ENCODE measurements at regions not wholly inside any gene's neighbourhood (a gene's known extent, or its start where the extent isn't known, plus 50 kb on each side); places are given as distances from the start of the nearest gene placed in this dataset.
"Not testable (repeated sequence)": the region's sequence is repeated elsewhere in the genome, so short reads cannot be mapped to it uniquely, and the experiment has no call there.

DNA sequence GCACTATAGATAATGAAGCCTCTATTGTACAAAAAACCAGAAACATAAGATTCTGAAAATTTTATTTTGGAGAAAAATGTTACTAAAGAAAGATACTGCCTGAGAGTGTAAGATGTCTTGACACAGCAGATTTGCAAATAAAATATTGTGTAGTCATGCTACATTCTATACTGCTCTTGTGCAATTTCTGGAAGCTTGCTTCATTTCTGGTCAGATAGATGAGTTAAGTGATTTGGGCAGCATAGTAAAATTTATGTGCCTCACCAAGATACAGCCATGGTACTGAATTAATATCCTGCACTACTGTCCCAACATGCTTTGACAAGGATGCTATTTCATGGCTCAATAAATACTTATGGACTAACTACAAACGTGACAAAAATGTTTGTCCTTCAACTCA, 55.1 kb upstream of the STARD13 start:
- DNase-seq (ENCODE audit: low read depth) = no peak

DNA sequence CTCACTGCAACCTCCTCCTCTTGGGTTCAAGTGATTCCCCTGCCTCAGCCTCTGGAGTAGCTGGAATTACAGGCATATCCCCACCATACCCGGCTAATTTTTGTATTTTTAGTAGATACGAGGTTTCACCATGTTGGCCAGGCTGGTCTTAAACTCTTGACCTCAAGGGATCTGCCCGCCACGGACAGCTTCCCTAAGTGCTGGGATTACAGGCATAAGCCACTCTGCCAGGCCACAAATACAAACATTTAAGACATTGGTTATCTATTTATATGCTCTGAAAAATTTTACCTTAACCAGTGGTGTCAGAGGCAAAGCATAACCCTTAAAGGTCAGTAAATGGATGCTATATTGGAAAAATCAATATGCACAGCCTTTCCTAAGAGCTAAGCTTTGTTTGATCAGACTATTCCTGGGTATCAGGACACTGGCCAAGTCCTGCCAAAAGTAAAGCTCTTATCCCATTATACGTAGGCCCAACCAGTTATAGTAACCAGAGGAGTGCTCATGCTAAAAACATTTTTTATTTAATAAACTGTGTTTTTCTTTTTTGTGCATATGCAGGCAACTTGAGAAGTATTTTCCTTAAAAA, 56.4 kb upstream of the STARD13 start:
- no peak for DNase-seq (ENCODE audit: low read depth)

DNA sequence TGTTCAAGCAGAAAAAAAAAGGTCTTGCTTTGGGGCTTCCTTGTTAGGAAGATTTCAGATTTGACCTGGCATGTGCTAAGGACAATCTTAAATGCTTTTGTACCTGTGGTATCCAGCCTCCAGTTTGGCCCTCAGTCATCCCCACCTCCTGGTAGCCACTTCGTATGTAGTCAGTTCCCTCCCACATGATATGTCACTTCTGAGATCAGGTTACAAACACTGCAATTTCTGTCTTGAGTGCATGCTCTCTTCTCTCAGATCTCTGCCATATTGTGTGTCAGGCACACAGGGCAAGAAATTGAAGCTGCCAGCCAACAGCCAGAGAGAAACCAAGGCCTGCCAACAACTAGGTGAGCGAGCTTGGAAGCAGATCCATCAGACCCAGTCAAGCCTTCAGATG, 60.3 kb upstream of the STARD13 start:
- no peak for DNase-seq (ENCODE audit: low read depth)

- no peak for DNase-seq (ENCODE audit: low read depth)
Measured at GRCh38 chr13:33347861-33348260, 62.3 kb upstream of the STARD13 start.

DNA sequence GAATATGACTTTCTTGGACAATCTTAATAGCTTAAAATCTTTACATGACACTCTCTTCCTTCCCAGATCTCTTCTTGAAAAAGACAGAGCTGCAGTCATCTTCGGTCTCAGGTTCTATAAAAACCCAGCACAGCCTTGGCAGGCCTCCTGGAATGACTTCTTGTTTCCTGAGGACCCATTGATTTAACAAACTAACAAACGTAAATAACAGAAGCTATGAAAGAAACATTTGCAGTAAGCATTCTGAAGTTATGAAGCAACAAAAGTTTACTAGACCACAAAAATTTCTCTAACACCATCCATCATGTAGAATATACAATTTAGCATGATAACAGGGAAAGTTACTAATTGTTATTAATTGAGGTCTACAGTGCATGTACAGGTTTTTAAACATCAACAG, 62.8 kb upstream of the STARD13 start:
- DNase-seq (ENCODE audit: low read depth) = no peak

- no peak for DNase-seq (ENCODE audit: low read depth)
Measured at GRCh38 chr13:33349288-33349985, 63.9 kb upstream of the STARD13 start.

DNA sequence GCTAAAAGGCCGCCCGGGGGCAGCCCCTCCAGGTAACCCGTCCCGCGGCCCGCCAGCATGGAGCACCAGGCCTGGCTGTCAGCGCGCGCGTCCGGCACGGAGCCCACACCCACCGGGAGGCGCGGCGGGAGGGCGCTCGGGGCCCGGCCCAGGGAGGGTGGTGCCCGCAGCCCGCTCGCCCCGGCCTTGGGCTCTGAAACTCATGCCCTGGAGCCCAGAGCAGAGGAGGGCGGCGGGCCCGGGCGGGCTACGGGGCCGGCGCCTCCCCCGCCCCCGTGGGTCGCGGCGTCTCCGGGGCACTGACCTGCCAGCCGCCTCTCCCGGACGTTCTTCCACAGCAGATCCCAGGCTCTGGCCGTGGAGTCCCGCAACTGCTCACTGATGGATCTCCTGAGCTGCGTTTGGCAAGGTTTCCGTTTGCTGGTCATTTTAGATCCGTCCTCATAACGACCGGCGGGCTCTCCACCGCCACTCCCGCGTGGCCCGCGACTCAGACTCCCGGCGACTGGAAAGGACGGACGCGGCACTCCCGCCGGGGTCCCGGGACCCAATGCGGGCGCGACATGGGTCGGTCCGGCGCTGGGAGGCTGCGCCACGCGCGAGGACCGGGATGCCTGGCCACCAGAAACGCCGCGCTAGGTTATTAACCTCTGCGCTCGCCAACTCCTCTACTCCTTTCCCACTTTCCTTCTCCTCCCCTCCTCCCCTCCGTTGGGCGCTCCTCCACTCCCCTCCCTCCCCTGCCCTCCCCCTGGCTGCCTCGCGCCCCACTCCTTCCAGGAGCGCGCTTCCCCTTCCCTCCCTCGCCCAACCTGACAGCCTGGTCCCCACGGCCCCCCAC, 64.7 kb upstream of the STARD13 start:
- no peak for DNase-seq (ENCODE audit: low read depth)

GRCh38 chr13:33351319-33351718, 65.8 kb upstream of the STARD13 start:
- no peak for DNase-seq (ENCODE audit: low read depth)

DNA sequence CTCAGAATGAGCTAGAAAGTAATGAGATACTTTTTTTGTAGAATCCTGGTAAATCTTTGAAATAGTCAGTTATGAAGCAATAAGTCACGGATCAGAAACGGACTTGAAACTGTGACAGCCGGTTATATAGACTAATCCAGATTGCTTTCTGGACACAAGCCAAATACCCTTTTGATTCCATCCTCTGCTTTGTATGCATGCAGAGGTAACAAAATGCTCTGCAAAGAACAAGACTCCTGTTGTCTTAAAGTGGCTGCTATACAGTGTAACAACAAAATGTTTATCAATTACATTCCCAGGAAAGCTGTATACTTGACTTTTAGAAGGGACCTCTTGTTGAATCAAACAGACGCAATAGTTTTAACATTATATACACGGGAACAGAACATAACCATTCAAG, 66.5 kb upstream of the STARD13 start:
- DNase-seq (ENCODE audit: low read depth) = no peak

DNA sequence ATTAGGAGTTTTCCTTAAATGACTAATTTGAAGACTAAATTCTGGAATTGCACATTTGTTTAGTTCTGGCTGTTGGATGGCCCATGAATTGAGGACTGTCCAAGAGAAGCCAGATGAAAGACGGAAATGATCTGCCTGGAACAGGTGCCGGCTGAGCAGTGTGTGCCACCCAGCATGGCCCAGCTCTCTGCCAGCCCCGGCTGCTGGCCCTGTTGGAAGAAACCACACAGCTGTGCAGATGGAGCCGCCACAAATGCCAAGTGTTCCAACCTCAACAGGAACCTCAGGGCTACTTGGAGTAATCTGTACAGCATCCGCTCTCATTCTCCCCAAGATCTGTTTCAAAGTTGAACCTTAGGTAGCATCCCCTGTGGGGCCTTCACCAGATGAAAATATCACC, 67.0 kb upstream of the STARD13 start:
- DNase-seq (ENCODE audit: low read depth) = no peak

DNA sequence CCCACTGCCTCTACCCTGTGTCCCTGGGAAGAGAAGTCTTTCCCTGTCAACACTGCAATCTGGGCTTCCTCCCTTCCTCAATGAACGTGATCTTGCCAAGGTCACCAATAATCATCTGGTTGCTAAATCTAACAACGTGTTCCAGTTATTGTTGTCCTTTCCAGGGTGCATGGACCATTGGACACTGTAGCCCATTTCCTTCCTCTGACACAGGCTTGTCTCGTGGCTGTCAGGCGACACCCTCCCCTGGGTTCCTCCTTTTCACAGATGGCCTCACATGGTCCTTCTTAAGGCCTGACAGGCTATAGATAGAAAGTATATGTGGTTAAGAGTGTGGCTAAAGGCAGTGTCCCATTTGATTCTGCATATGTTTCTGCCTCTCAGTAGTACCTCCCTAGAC, 67.7 kb upstream of the STARD13 start:
- DNase-seq (ENCODE audit: low read depth) = no peak

- no peak for DNase-seq (ENCODE audit: low read depth)
Measured at GRCh38 chr13:33353646-33354045, 68.1 kb upstream of the STARD13 start.

DNA sequence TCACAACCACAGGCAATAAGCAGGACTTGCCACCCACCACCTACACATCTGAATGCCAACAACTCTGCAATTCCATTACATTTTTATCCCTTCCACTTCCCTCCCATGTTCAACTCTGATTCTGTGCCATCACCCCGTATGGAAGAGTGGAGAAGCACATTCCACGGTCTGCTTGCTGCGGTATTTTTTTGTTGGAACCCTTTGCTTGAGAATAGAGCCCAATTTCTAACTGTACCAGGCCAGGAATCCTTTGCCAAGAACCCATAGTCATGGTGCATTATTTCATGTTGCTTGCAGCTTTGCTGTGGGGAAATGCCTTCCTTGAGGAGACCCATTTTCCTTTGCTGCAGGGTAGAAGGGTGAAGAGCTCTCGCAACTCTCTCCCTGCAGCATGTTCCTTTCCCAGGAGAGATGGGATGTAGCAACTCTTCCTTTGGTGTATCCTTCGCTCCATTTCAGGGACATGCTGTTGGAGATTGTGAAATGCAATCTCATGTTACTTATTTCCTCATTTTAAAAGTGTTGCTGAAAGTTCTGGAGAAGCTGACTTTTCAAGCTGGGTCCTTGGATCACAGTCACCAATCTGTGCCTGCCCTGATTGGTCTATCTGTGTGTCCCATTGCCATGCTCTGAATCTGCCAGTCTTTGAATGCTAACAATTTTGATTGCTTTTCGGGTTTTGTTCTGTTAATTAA, 69.8 kb upstream of the STARD13 start:
- no peak for DNase-seq (ENCODE audit: low read depth)

DNA sequence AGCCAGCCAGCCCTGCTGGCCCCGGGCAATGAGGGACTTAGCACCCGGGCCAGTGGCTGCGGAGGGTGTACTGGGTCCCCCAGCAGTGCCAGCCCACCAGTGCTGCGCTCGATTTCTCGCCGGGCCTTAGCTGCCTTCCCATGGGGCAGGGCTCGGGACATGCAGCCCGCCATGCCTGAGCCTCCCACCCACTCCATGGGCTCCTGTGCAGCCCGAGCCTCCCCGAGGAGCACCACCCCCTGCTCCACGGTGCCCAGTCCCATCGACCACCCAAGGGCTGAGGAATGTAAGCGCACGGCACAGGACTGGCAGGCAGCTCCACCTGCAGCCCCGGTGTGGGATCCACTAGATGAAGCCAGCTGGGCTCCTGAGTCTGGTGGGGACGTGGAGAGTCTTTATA, 72.5 kb upstream of the STARD13 start:
- DNase-seq (ENCODE audit: low read depth) = not testable (repeated sequence)

DNA sequence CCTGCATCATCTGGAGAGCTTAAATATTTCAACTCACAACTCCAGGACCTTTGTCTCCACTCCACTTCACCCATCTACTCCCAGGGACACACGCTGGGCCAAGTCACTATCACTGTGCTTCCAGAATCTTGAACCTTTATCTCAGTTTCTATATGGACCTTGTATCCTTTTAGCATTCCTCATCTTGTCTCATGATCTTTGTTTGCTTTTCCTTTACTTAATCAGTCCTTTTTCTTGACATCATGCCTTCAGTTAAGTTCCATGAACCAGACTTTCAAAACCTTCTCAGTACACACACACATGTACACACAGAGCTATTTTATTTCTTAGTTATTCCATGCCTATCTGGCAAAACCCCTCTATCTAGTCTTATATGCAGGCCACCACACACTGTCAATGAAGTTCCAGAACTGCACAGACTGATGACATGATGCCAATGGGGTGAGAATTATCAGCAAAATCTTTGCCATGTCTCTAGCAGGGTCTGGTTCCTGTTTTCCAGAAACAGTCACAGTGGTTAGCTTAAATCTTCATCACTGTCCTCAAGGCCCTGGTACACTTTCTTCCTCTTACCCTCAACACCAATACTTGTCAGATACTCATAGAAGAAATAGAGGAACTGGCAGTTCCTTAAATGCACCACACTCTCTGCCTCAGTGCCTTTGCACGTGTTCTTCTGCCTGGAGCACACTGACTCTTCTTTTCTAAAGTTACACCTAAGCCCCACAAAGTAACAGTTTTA, 77.6 kb upstream of the STARD13 start:
- DNase-seq (ENCODE audit: low read depth) = no peak

DNA sequence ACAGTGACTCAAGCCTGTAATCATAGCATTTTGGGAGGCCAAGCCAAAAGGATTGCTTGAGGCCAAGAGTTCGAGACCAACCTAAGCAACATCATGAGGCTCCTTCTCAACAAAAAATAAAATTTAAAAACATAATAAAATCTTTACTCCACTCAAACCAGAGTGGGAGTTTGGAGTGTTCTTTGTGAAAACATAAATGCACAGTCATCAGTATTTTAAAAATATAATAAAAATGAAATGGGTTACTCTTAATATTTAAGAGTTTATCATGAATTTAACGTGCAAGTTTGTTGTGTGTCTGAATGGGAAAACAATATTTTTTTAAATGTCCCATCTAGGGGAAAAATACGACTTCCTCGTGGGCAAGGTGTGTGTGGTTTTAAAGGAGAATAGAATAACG, 78.6 kb upstream of the STARD13 start:
- DNase-seq (ENCODE audit: low read depth) = no peak

- DNase-seq (ENCODE audit: low read depth) = no peak
Measured at GRCh38 chr13:33366469-33367062, 81.0 kb upstream of the STARD13 start.

GRCh38 chr13:33367171-33367895, 81.8 kb upstream of the STARD13 start:
- DNase-seq (ENCODE audit: low read depth) = no peak

GRCh38 chr13:33367926-33368325, 82.4 kb upstream of the STARD13 start:
- no peak for DNase-seq (ENCODE audit: low read depth)

- no peak for DNase-seq (ENCODE audit: low read depth)
Measured at GRCh38 chr13:33369073-33369472, 83.5 kb upstream of the STARD13 start.

Data from activated T-helper 9 cell treated with anti-CD3 and anti-CD28 coated beads, Interleukin-2, amount 50 U/mL, for 16 hours (primary cell).